ENCODE measurements at regions not wholly inside any gene's neighbourhood (a gene's known extent, or its start where the extent isn't known, plus 50 kb on each side); places are given as distances from the start of the nearest gene placed in this dataset.

DNA sequence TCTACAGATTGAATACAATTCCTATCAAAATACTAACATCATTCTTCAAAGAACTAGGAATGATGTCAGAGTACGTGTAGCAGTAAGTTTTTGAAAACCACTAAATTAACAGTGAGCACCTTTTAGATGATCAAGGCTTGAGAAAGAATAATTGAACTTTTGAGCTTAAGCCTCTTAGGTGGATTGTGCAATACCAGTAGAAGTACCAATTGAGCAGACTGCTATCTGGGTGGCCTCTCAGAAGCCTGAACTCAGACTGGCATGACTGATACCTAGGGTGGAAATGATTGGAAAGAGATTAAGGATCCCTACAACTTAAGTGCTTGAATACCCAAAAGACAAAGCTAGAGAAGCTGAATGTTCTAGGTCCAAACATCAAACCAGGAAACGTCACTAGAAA, 200.3 kb upstream of the GALNTL6 start:
- TF ChIP-seq, protein P1, sequence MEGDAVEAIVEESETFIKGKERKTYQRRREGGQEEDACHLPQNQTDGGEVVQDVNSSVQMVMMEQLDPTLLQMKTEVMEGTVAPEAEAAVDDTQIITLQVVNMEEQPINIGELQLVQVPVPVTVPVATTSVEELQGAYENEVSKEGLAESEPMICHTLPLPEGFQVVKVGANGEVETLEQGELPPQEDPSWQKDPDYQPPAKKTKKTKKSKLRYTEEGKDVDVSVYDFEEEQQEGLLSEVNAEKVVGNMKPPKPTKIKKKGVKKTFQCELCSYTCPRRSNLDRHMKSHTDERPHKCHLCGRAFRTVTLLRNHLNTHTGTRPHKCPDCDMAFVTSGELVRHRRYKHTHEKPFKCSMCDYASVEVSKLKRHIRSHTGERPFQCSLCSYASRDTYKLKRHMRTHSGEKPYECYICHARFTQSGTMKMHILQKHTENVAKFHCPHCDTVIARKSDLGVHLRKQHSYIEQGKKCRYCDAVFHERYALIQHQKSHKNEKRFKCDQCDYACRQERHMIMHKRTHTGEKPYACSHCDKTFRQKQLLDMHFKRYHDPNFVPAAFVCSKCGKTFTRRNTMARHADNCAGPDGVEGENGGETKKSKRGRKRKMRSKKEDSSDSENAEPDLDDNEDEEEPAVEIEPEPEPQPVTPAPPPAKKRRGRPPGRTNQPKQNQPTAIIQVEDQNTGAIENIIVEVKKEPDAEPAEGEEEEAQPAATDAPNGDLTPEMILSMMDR (IDR thresholded peaks at IDR 0.05): no peak
- TF ChIP-seq MYC (IDR thresholded peaks at IDR 0.05; ENCODE audit: borderline replicate concordance, low read length) (no peak), MAFK (IDR thresholded peaks at IDR 0.05; ENCODE audit: partially characterized antibody) (no peak), HOXA7 (CRISPR knock-in tag; IDR thresholded peaks at IDR 0.05) (no peak), ZFP36 (IDR thresholded peaks at IDR 0.05; ENCODE audit: borderline replicate concordance, partially characterized antibody) (no peak), KDM1A (IDR thresholded peaks at IDR 0.05; ENCODE audit: low read depth) (no peak), POLR2A (IDR thresholded peaks at IDR 0.05; ENCODE audit: low read length) (no peak), EP300 (IDR thresholded peaks at IDR 0.05) (no peak), FOSB (CRISPR knock-in tag; IDR thresholded peaks at IDR 0.05) (no peak), RCOR1 (IDR thresholded peaks at IDR 0.05; ENCODE audit: low read depth, low read length) (no peak), BHLHE40 (IDR thresholded peaks at IDR 0.05; ENCODE audit: low read depth, low read length) (no peak), ZC3H11A (IDR thresholded peaks at IDR 0.05) (no peak)
- TF ChIP-seq, protein P2, sequence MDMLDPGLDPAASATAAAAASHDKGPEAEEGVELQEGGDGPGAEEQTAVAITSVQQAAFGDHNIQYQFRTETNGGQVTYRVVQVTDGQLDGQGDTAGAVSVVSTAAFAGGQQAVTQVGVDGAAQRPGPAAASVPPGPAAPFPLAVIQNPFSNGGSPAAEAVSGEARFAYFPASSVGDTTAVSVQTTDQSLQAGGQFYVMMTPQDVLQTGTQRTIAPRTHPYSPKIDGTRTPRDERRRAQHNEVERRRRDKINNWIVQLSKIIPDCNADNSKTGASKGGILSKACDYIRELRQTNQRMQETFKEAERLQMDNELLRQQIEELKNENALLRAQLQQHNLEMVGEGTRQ (IDR thresholded peaks at IDR 0.05): no peak
- TF ChIP-seq, protein P3, sequence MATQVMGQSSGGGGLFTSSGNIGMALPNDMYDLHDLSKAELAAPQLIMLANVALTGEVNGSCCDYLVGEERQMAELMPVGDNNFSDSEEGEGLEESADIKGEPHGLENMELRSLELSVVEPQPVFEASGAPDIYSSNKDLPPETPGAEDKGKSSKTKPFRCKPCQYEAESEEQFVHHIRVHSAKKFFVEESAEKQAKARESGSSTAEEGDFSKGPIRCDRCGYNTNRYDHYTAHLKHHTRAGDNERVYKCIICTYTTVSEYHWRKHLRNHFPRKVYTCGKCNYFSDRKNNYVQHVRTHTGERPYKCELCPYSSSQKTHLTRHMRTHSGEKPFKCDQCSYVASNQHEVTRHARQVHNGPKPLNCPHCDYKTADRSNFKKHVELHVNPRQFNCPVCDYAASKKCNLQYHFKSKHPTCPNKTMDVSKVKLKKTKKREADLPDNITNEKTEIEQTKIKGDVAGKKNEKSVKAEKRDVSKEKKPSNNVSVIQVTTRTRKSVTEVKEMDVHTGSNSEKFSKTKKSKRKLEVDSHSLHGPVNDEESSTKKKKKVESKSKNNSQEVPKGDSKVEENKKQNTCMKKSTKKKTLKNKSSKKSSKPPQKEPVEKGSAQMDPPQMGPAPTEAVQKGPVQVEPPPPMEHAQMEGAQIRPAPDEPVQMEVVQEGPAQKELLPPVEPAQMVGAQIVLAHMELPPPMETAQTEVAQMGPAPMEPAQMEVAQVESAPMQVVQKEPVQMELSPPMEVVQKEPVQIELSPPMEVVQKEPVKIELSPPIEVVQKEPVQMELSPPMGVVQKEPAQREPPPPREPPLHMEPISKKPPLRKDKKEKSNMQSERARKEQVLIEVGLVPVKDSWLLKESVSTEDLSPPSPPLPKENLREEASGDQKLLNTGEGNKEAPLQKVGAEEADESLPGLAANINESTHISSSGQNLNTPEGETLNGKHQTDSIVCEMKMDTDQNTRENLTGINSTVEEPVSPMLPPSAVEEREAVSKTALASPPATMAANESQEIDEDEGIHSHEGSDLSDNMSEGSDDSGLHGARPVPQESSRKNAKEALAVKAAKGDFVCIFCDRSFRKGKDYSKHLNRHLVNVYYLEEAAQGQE (IDR thresholded peaks at IDR 0.05): no peak

Measured in A549 (cell line).